Endothelial cell of umbilical vein (primary cell): ENCODE measurements at regions not wholly inside any gene's neighbourhood (a gene's known extent, or its start where the extent isn't known, plus 50 kb on each side); places are given as distances from the start of the nearest gene placed in this dataset.

Experiments used
- BruUV-seq: library from RNA; stranded (reverse); fragments of 400-500 nt; replicated peaks from 2 replicates; lab custom pipeline; 2021; lab: Mats Ljungman, UMichigan
- CTCF ChIA-PET: fragments of 300-600, 350-600 bp; sonication (Branson Sonifier 250); formaldehyde crosslinking; loops from one replicate; lab custom pipeline; 2021; ENCODE audit warnings: antibody characterized with exemption, inconsistent platforms; lab: Charles Lee
- POLR2A ChIA-PET: fragments of 300-600, 350-600 bp; sonication (Branson Sonifier 250); formaldehyde crosslinking; loops from one replicate; lab custom pipeline; 2021; ENCODE audit warnings: antibody characterized with exemption, inconsistent platforms; lab: Charles Lee
- DNase-seq: peaks from one replicate; pipeline ENCODE4 v3.0.0-alpha.2; 2011; ENCODE audit warnings: low read depth, low spot score
- FAIRE-seq: peaks from 2 replicates; lab custom pipeline; 2011; peaks lifted over from hg19 to GRCh38; lab: Jason Lieb, UNC
- H2AFZ ChIP-seq: 2 replicates; pipeline ENCODE4 v1.6.0; 2012; ENCODE audit warnings: low read depth, low read length, control low read depth, inconsistent platforms
- H3K27ac ChIP-seq: 2 replicates; pipeline ENCODE4 v1.5.1; 2011; ENCODE audit warnings: low read depth, mild to moderate bottlenecking, control low read depth, low read length, moderate library complexity; ENCODE audit not compliant: insufficient read depth
- H3K27me3 ChIP-seq, 2 experiments: 2 replicates each; pipeline versions ENCODE4 v1.6.0 to v1.6.1; 2011; ENCODE audit warnings: low read length in 2 of 2, mixed read lengths in 1 of 2; ENCODE audit not compliant: control insufficient read depth in 2 of 2, insufficient read depth in 2 of 2
- H3K36me3 ChIP-seq, 2 experiments: 2 replicates in 1 of 2; 3 replicates in 1 of 2; pipeline ENCODE4 v1.5.1; 2011; ENCODE audit warnings: low read length in 2 of 2, mild to moderate bottlenecking in 1 of 2, moderate library complexity in 1 of 2; ENCODE audit not compliant: control insufficient read depth in 2 of 2, insufficient read depth in 2 of 2; ENCODE audit errors: extremely low read depth in 1 of 2
- H3K4me1 ChIP-seq: 3 replicates; pipeline ENCODE4 v1.5.1; 2011; ENCODE audit warnings: mild to moderate bottlenecking, low read length; ENCODE audit not compliant: control insufficient read depth, insufficient read depth; ENCODE audit errors: extremely low read depth
- H3K4me2 ChIP-seq: 2 replicates; pipeline ENCODE4 v1.6.1; 2011; ENCODE audit warnings: low read length, control low read depth, mixed read lengths; ENCODE audit not compliant: insufficient read depth
- H3K4me3 ChIP-seq, 3 experiments: fragments of 200-600 bp in 1 of 3; sonication (generic), shearing (Covaris generic) in 1 of 3; replicated peaks in 1 of 3; 2 replicates each; pipeline ENCODE4 v1.5.1; 2011 to 2016; ENCODE audit warnings: control low read depth in 3 of 3, low read length in 3 of 3, mild to moderate bottlenecking in 2 of 3, inconsistent platforms in 1 of 3, low read depth in 1 of 3, moderate library complexity in 1 of 3; ENCODE audit not compliant: insufficient read depth in 1 of 3
- H3K79me2 ChIP-seq: 2 replicates; pipeline ENCODE4 v1.6.0; 2012; ENCODE audit warnings: low read length, inconsistent platforms; ENCODE audit not compliant: control insufficient read depth, insufficient read depth
- H3K9ac ChIP-seq: replicated peaks from 2 replicates; pipeline ENCODE3; 2011; ENCODE audit warnings: low read length, control low read depth; ENCODE audit not compliant: insufficient read depth; ENCODE audit errors: extremely low read depth
- H3K9me1 ChIP-seq: replicated peaks from 3 replicates; pipeline ENCODE4 v1.6.0; 2011; ENCODE audit warnings: mild to moderate bottlenecking, low read length; ENCODE audit not compliant: control insufficient read depth, insufficient read depth; ENCODE audit errors: extremely low read depth
- H3K9me3 ChIP-seq: replicated peaks from 2 replicates; pipeline ENCODE4 v1.5.1; 2012; ENCODE audit warnings: low read length, inconsistent platforms; ENCODE audit not compliant: control insufficient read depth, insufficient read depth
- H4K20me1 ChIP-seq: replicated peaks from 2 replicates; pipeline ENCODE3; 2011; ENCODE audit warnings: mild to moderate bottlenecking, low read length; ENCODE audit not compliant: control insufficient read depth, insufficient read depth; ENCODE audit errors: extremely low read depth
- EZH2 ChIP-seq: IDR thresholded peaks from 2 replicates; pipeline ENCODE4 v1.6.1; 2012; ENCODE audit warnings: borderline replicate concordance, low read depth, mild to moderate bottlenecking, moderate library complexity, low read length, inconsistent platforms; ENCODE audit not compliant: severe bottlenecking
- FOS ChIP-seq: IDR thresholded peaks from 2 replicates; pipeline ENCODE4 v1.6.1; 2011; ENCODE audit warnings: mild to moderate bottlenecking, low read length, moderate library complexity, borderline replicate concordance; ENCODE audit not compliant: insufficient read depth
- GATA2 ChIP-seq: IDR thresholded peaks from 2 replicates; pipeline ENCODE4 v1.7.0; 2011; ENCODE audit warnings: low read depth, mild to moderate bottlenecking, moderate library complexity, mixed read lengths, low read length; ENCODE audit not compliant: insufficient read length, insufficient read depth
- JUN ChIP-seq: IDR thresholded peaks from 2 replicates; pipeline ENCODE4 v1.6.1; 2011; ENCODE audit warnings: borderline replicate concordance, low read depth; ENCODE audit not compliant: insufficient read length, insufficient read depth
- MYC ChIP-seq: IDR thresholded peaks from one replicate; pipeline ENCODE4 v1.6.1; 2011; ENCODE audit warnings: mild to moderate bottlenecking, low read depth, low read length
- POLR2A ChIP-seq: IDR thresholded peaks from 2 replicates; pipeline ENCODE4 v1.6.1; 2012; ENCODE audit warnings: low read depth, mild to moderate bottlenecking, control low read depth, low read length
- POLR2AphosphoS5 ChIP-seq: IDR thresholded peaks from 2 replicates; pipeline ENCODE4 v1.6.1; 2012; ENCODE audit warnings: low read depth, mild to moderate bottlenecking, control low read depth, low read length, moderate library complexity; ENCODE audit not compliant: insufficient read depth
- dilution Hi-C: fragments of 300-500 bp; cut with MboI; formaldehyde crosslinking; loops from one replicate; pipeline ENCODE4 v1.15.0; 2019; ENCODE audit warnings: low sequenced_read_pairs; ENCODE audit not compliant: extremely low pct_ligation_motif_present
- intact Hi-C: fragments of 100-400 bp; cut with micrococcal nuclease; formaldehyde crosslinking; loops from one replicate; pipeline ENCODE4 v1.10.0; 2022
- TF ChIP-seq, protein P1 (sequence below), 2 donors: IDR thresholded peaks; 1 replicate in 1 of 2; 2 replicates in 1 of 2; pipeline ENCODE4 v1.5.1; 2011; ENCODE audit warnings: low read length in 2 of 2, mild to moderate bottlenecking in 2 of 2, moderate library complexity in 2 of 2, control low read depth in 1 of 2, inconsistent platforms in 1 of 2, low read depth in 1 of 2; ENCODE audit not compliant: insufficient read depth in 1 of 2; ENCODE audit errors: extremely low read depth in 1 of 2
- TF ChIP-seq, protein P2 (sequence below): IDR thresholded peaks from 2 replicates; pipeline ENCODE4 v1.6.1; 2011; ENCODE audit not compliant: insufficient read depth, insufficient read length

DNA sequence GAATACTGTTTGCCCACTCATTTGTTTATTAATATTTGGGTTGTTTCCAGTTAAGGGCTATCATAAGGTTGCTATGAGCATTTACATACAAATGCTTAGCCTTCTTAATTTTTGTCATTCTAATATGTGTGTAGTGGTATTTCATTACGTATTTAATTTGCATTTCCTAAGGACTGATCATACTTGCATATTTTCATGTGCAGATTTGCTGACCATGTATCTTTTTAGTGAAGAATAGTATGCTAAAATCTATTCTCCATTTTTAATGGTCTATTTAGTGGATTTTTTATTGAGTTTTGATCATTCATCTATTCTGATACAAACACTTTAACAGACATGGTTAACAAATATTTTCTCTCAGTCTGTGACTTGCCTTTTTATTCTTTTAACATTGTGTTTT lies 949.5 kb downstream of the RAB28 start:
- TF ChIP-seq MYC, result no peak
- no peak for TF ChIP-seq JUN
- TF ChIP-seq FOS, result no peak
- no peak for TF ChIP-seq EZH2
- TF ChIP-seq, protein P1, sequence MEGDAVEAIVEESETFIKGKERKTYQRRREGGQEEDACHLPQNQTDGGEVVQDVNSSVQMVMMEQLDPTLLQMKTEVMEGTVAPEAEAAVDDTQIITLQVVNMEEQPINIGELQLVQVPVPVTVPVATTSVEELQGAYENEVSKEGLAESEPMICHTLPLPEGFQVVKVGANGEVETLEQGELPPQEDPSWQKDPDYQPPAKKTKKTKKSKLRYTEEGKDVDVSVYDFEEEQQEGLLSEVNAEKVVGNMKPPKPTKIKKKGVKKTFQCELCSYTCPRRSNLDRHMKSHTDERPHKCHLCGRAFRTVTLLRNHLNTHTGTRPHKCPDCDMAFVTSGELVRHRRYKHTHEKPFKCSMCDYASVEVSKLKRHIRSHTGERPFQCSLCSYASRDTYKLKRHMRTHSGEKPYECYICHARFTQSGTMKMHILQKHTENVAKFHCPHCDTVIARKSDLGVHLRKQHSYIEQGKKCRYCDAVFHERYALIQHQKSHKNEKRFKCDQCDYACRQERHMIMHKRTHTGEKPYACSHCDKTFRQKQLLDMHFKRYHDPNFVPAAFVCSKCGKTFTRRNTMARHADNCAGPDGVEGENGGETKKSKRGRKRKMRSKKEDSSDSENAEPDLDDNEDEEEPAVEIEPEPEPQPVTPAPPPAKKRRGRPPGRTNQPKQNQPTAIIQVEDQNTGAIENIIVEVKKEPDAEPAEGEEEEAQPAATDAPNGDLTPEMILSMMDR (IDR thresholded peaks at IDR 0.05; ENCODE audit: extremely low read depth in 1 of 2, insufficient read depth in 1 of 2, low read depth in 1 of 2, low read length in 2 of 2), result no peak
- TF ChIP-seq GATA2, result no peak
- TF ChIP-seq POLR2A, result no peak
- TF ChIP-seq POLR2AphosphoS5, result no peak
- TF ChIP-seq, protein P2, sequence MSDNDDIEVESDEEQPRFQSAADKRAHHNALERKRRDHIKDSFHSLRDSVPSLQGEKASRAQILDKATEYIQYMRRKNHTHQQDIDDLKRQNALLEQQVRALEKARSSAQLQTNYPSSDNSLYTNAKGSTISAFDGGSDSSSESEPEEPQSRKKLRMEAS, result no peak
- H3K36me3 ChIP-seq, result no peaks in the 10 kb centered on the region
- H3K27me3 ChIP-seq, result no peaks in the 10 kb centered on the region
- DNase-seq (no peak), FAIRE-seq (no peak)
- H3K4me3 ChIP-seq, result no peak overlapping the region
- H3K4me1 ChIP-seq, result no peaks in the 10 kb centered on the region
- ChIA-PET CTCF (no interaction called here), POLR2A (no interaction called here)
- no peak overlapping the region for H3K27ac ChIP-seq
- H3K9me1 ChIP-seq, result no peaks in the 10 kb centered on the region
- intact Hi-C loops (no loop called here), dilution Hi-C loops (no loop called here)
- no peaks in the 10 kb centered on the region for H3K9me3 ChIP-seq
- H3K4me2 ChIP-seq, result no peak overlapping the region
- H3K79me2 ChIP-seq, result no peaks in the 10 kb centered on the region
- H4K20me1 ChIP-seq, result no peaks in the 10 kb centered on the region
- H3K9ac ChIP-seq, result no peak overlapping the region
- H2AFZ ChIP-seq, result no peak overlapping the region
- BruUV-seq, result no TSS peak
